Neural cell (in vitro differentiated cells): ENCODE measurements at regions not wholly inside any gene's neighbourhood (a gene's known extent, or its start where the extent isn't known, plus 50 kb on each side); places are given as distances from the start of the nearest gene placed in this dataset.

Source experiments
- EZH2 ChIP-seq: fragments of 200-600, 300-800 bp; shearing (Covaris generic), sonication (generic); IDR thresholded peaks from 2 replicates; pipeline ENCODE4 v1.6.1; 2014; ENCODE audit warnings: antibody characterized with exemption, low read length, borderline replicate concordance, mild to moderate bottlenecking; ENCODE audit not compliant: insufficient read depth, poor library complexity, severe bottlenecking
- TF ChIP-seq, protein P1 (sequence below): fragments of 450-650 bp; IDR thresholded peaks from 2 replicates; pipeline ENCODE4 v1.5.1; 2014; ENCODE audit warnings: antibody characterized with exemption, mild to moderate bottlenecking, moderate library complexity; ENCODE audit not compliant: poor library complexity, severe bottlenecking

DNA sequence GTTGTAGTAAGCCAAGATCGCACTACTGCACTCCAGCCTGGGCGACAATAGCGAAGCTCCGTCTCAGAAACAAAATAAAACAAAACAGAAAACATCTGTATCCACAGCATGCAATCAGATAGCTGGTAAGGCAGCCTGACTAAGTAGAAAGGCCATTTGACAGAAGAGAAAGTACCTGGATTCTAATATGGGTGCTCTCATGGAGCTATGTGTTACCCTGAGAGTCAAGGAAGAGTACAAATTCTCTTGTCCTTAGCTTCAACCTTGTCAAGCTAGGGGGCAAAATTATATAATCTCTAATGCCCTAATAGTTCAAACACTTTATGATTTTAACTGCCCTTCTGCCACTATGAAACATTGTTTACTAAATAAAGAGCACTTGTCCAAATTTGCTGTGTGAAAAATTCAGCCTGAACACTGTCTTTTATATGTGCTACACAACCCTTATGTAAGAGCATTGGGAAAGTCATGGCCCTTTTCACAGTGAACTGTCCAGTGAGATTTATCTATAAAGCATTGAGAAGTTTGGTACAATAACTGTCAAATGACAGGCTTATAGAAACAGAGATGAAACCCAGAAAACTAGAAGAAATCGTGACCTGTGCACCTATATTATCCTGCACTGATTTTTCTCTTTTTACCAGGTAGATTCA lies 51.2 kb upstream of the PRKG1 start:
- TF ChIP-seq EZH2 = no peak
- TF ChIP-seq, protein P1, sequence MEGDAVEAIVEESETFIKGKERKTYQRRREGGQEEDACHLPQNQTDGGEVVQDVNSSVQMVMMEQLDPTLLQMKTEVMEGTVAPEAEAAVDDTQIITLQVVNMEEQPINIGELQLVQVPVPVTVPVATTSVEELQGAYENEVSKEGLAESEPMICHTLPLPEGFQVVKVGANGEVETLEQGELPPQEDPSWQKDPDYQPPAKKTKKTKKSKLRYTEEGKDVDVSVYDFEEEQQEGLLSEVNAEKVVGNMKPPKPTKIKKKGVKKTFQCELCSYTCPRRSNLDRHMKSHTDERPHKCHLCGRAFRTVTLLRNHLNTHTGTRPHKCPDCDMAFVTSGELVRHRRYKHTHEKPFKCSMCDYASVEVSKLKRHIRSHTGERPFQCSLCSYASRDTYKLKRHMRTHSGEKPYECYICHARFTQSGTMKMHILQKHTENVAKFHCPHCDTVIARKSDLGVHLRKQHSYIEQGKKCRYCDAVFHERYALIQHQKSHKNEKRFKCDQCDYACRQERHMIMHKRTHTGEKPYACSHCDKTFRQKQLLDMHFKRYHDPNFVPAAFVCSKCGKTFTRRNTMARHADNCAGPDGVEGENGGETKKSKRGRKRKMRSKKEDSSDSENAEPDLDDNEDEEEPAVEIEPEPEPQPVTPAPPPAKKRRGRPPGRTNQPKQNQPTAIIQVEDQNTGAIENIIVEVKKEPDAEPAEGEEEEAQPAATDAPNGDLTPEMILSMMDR = no peak
